Small intestine (tissue), 7 donors: ENCODE measurements at regions not wholly inside any gene's neighbourhood (a gene's known extent, or its start where the extent isn't known, plus 50 kb on each side); places are given as distances from the start of the nearest gene placed in this dataset.

ENCODE experiments used
- DNase-seq, 2 donors: peaks; one replicate each; pipeline versions ENCODE4 v3.0.0 to v3.0.0-alpha.2; 2013
- FAIRE-seq: peaks from 2 replicates; lab custom pipeline; 2012; peaks lifted over from hg19 to GRCh38; lab: Jason Lieb, UNC
- H3K27ac ChIP-seq, 3 donors: one replicate each; pipeline ENCODE4 v1.5.1; 2013; ENCODE audit warnings: low read length in 2 of 3, mild to moderate bottlenecking in 2 of 3, control low read depth in 1 of 3, inconsistent platforms in 1 of 3, low read depth in 1 of 3, moderate library complexity in 1 of 3
- H3K27me3 ChIP-seq, 3 donors: one replicate each; pipeline ENCODE4 v1.6.1; 2013; ENCODE audit warnings: low read length in 3 of 3, inconsistent platforms in 1 of 3; ENCODE audit not compliant: control insufficient read depth in 3 of 3, insufficient read depth in 3 of 3
- H3K36me3 ChIP-seq, 3 donors: one replicate each; pipeline ENCODE4 v1.6.1; 2013; ENCODE audit warnings: low read length in 3 of 3, inconsistent platforms in 1 of 3, low read depth in 1 of 3, mild to moderate bottlenecking in 1 of 3, moderate library complexity in 1 of 3; ENCODE audit not compliant: control insufficient read depth in 3 of 3, insufficient read depth in 2 of 3
- H3K4me1 ChIP-seq, 3 donors: one replicate each; pipeline ENCODE4 v1.6.1; 2013; ENCODE audit warnings: low read length in 2 of 3, inconsistent platforms in 1 of 3, low read depth in 1 of 3, mild to moderate bottlenecking in 1 of 3, moderate library complexity in 1 of 3; ENCODE audit not compliant: control insufficient read depth in 3 of 3, insufficient read depth in 2 of 3
- H3K4me3 ChIP-seq, 3 donors: one replicate each; pipeline ENCODE4 v1.5.1; 2013; ENCODE audit warnings: low read length in 3 of 3, control low read depth in 1 of 3, inconsistent platforms in 1 of 3, low read depth in 1 of 3, mild to moderate bottlenecking in 1 of 3, moderate library complexity in 1 of 3
- H3K9me3 ChIP-seq, 2 donors: one replicate each; pipeline ENCODE4 v1.6.1; 2013; ENCODE audit warnings: low read depth in 1 of 2, low read length in 1 of 2; ENCODE audit not compliant: control insufficient read depth in 2 of 2, insufficient read depth in 1 of 2
- WGBS, 3 donors: extraction: QIAGEN DNeasy Blood & Tissue Kit; methylation state at CpG; one replicate each; pipeline ENCODE4 v1.1.7; 2013; 5-methylcytosine and 5-hydroxymethylcytosine counted together
- donor health status: healthy with polysubstance abuse.
- donor health status: control.
- donor health status: control.
- donor health status: Bipolar disorder and iron deficiency.
- donor health status: healthy.

DNA sequence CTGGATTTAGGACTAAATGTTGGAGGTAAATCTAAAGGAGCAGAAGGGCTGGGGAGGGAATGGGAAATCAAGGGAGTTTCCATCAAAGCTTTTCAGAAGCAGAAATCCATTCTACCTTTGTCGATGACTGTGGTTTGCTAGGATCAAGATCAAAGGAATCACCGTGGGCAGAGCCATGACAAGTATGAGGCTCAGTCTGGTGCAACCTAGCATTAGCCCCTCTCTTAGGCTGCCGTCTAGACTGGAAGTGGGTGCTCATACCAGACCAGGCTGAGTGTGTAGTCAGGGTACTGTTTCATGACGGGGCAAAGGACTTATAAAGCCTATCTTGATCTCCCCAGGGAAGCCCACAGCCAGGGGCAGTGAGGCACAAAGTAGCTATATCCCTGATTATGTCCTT, 120.5 kb downstream of the BMP2 start:
- Histone ChIP-seq H3K4me3 (no peak overlapping the region), H3K9me3 (no peaks in the 10 kb centered on the region), H3K27ac (no peak overlapping the region), H3K4me1 (no peaks in the 10 kb centered on the region), H3K27me3 (no peaks in the 10 kb centered on the region), H3K36me3 (no peaks in the 10 kb centered on the region)
- no peak for FAIRE-seq
- DNase-seq = no peak
- 63 to 80% (median 70%) methylated on average over 4 of the region's 4 CpGs for WGBS, 3 donors

DNA sequence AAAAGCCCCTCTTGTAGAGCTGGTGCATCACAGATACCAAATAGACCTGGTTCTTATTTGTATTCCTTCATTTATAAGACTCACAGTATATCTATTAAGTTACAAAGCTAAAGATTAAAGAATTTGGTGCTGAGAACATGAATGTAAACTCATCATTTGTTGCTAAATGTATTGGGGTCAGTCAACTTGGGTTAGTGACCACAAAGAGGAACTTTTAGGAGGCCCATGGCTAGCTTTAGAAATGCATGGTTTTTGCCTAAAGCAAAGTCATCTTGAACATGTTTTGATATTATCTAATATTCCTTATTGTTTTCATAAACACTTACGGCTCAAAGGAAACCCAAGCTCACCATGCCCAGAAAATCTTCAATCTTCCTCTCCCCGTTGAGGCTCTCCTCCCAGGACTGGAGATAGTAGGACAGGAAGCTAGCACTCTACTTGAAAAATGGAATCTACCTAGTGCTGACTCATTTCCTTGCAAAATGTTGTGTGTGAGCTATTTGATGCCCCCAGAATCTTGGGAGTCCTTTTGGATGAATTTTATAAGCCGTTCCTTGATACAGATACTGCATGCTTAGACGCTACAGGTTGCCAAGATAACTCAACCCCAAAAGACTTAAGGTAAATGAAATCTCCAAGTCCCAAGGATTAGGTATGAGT, 121.4 kb downstream of the BMP2 start:
- H3K27ac ChIP-seq = no peak overlapping the region
- H3K27me3 ChIP-seq = no peaks in the 10 kb centered on the region
- WGBS, 3 donors = 73 to 85% (median 75%) methylated on average over 4 of the region's 4 CpGs
- no peak for FAIRE-seq
- no peaks in the 10 kb centered on the region for H3K36me3 ChIP-seq
- DNase-seq = no peak
- no peaks in the 10 kb centered on the region for H3K4me1 ChIP-seq
- no peaks in the 10 kb centered on the region for H3K9me3 ChIP-seq
- H3K4me3 ChIP-seq = no peak overlapping the region

DNA sequence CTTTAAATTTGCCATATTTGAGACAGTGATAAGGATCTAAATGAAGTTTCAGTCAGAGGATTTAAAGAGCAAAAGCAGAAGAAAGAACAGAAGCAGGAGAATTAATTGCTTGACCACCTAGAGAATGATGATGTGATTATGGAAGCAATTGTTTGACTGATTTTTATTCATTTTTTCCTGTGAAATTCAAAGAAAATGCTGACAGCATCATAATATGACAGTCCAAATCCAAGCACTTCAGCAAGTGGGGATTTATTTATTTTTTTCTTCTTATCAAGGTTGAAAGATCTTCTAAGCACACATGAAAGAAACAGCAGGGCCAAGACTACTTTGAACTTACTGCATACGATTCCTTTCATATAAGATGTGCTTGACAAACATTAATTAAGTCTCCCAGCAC, 125.2 kb downstream of the BMP2 start:
- no peak for FAIRE-seq
- WGBS, 3 donors = 26 to 45% (median 26%) methylated on average over 1 of the region's 1 CpG

GRCh38 chr20:6898928-6899327, 131.4 kb downstream of the BMP2 start:
- no peak overlapping the region for H3K27ac ChIP-seq
- H3K4me3 ChIP-seq = no peak overlapping the region
- no peaks in the 10 kb centered on the region for H3K27me3 ChIP-seq
- H3K9me3 ChIP-seq = no peaks in the 10 kb centered on the region
- DNase-seq (no peak), FAIRE-seq (no peak)
- 58 to 77% (median 75%) methylated on average over 3 of the region's 3 CpGs for WGBS, 3 donors
- H3K36me3 ChIP-seq = no peaks in the 10 kb centered on the region
- H3K4me1 ChIP-seq = no peaks in the 10 kb centered on the region

More for the DNA sequence above, 125.2 kb downstream of the BMP2 start:
- Histone ChIP-seq H3K36me3 (no peaks in the 10 kb centered on the region), H3K4me1 (no peaks in the 10 kb centered on the region), H3K9me3 (no peaks in the 10 kb centered on the region), H3K27ac (no peak overlapping the region), H3K4me3 (no peak overlapping the region), H3K27me3 (no peaks in the 10 kb centered on the region)
- DNase-seq = no peak

GRCh38 chr20:6906871-6907270, 139.4 kb downstream of the BMP2 start:
- no peak overlapping the region for H3K4me3 ChIP-seq
- no peak for DNase-seq
- WGBS, 3 donors = 48 to 57% (median 54%) methylated on average over 2 of the region's 2 CpGs
- no peaks in the 10 kb centered on the region for H3K27me3 ChIP-seq
- no peak overlapping the region for H3K27ac ChIP-seq
- H3K4me1 ChIP-seq = no peaks in the 10 kb centered on the region
- FAIRE-seq = no peak
- no peaks in the 10 kb centered on the region for H3K36me3 ChIP-seq
- H3K9me3 ChIP-seq = no peaks in the 10 kb centered on the region

DNA sequence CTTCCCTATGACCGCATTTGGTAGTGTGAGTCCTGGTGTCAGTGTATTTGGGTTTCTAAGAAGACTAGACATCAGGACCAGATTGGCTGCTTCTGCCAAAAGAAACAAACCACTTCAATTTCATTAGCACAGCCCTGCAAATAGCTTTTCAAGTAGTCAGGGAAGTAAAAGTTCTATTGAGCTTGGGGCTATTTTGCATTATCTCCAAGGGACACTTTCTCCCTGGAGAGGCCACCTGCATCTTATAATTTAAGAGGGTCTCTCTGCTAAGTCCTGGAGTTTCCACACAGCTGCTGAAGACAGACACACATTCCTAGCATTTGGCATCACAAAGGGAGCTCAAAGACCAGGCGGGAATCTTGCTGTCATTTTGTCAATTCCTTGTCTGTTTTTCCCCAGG, 141.2 kb downstream of the BMP2 start:
- Histone ChIP-seq H3K4me3 (no peak overlapping the region), H3K9me3 (no peaks in the 10 kb centered on the region), H3K36me3 (no peaks in the 10 kb centered on the region), H3K27me3 (no peaks in the 10 kb centered on the region), H3K27ac (no peak overlapping the region), H3K4me1 (no peaks in the 10 kb centered on the region)
- 81 to 88% (median 81%) methylated on average over 2 of the region's 2 CpGs for WGBS, 3 donors
- FAIRE-seq (no peak), DNase-seq (no peak)

- Histone ChIP-seq H3K4me3 (no peak overlapping the region), H3K27ac (no peak overlapping the region), H3K36me3 (no peaks in the 10 kb centered on the region), H3K4me1 (no peaks in the 10 kb centered on the region), H3K9me3 (no peaks in the 10 kb centered on the region), H3K27me3 (no peaks in the 10 kb centered on the region)
- FAIRE-seq (no peak), DNase-seq (no peak)
- WGBS, 3 donors = 88 to 91% (median 90%) methylated on average over 3 of the region's 3 CpGs
These were observed 142.1 kb downstream of the BMP2 start for GRCh38 chr20:6909608-6910007.

DNA sequence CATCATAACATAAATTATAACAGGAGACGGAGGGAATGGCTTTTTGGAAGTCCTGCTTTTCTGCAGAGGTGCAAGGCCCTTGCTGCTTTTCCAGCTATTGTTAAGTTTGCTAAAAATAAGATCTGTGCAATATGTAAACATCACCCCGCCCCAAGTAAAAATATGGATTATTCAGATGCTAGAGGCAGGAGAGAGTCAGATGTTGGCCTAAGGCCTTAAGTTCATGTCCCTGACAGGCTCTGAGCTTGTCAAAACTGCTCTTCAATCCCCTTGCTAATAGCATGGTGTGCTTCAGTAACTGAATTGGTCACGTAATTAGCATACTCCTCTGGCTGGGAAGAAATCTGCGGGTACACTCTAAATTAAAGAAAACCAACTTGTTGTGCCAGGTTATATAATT, 147.5 kb downstream of the BMP2 start:
- 80 to 90% (median 82%) methylated on average over 4 of the region's 4 CpGs for WGBS, 3 donors
- Histone ChIP-seq H3K27ac (no peak overlapping the region), H3K36me3 (no peaks in the 10 kb centered on the region), H3K4me3 (no peak overlapping the region), H3K9me3 (no peaks in the 10 kb centered on the region), H3K4me1 (no peaks in the 10 kb centered on the region), H3K27me3 (no peaks in the 10 kb centered on the region)
- no peak for FAIRE-seq
- no peak for DNase-seq

DNA sequence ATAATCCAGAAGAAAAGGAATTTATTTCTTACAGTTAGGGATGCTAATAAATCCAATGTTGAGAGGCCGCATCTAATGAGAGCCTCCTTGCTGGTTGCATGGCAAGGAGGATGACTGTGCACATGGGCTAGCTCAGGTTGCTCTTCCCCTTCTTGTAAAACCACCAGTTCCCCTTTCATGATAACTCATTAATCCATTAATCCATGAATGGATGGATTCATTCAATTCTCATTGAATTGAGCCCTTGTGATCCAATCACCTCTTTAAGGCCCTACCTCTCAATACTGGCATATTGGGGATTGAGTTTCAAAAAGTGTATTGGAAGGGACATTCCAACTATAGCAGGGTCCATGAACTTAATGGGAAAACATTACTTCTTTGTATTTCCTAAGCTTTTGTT, 149.5 kb downstream of the BMP2 start:
- no peaks in the 10 kb centered on the region for H3K36me3 ChIP-seq
- H3K27me3 ChIP-seq = no peaks in the 10 kb centered on the region
- no peak overlapping the region for H3K4me3 ChIP-seq
- no peak for DNase-seq
- H3K4me1 ChIP-seq = no peaks in the 10 kb centered on the region
- H3K27ac ChIP-seq = no peak overlapping the region
- no peak for FAIRE-seq
- H3K9me3 ChIP-seq = no peaks in the 10 kb centered on the region
- WGBS, 3 donors = 87 to 92% (median 90%) methylated on average over 1 of the region's 1 CpG
